HUDEP-2 (cell line): ENCODE measurements at regions not wholly inside any gene's neighbourhood (a gene's known extent, or its start where the extent isn't known, plus 50 kb on each side); places are given as distances from the start of the nearest gene placed in this dataset.

Experiments
- DNase-seq, 76 experiments: peaks; one replicate each; lab custom pipeline; 2025; ENCODE audit not compliant: unreplicated experiment in 76 of 76; lab: John Stamatoyannopoulos, UW

GRCh38 chr12:5374713-5375112 is 57.2 kb upstream of the NTF3 start:
- DNase-seq: no peak

- DNase-seq: no peak
Observed at GRCh38 chr12:5375547-5376295, 56.2 kb upstream of the NTF3 start.

- no peak for DNase-seq
Observed at GRCh38 chr12:5376591-5377207, 55.2 kb upstream of the NTF3 start.

GRCh38 chr12:5377997-5378592 is 53.8 kb upstream of the NTF3 start:
- DNase-seq: no peak

GRCh38 chr12:5379749-5380496 is 52.0 kb upstream of the NTF3 start:
- DNase-seq: no peak
